ENCODE measurements at regions not wholly inside any gene's neighbourhood (a gene's known extent, or its start where the extent isn't known, plus 50 kb on each side); places are given as distances from the start of the nearest gene placed in this dataset.

DNA sequence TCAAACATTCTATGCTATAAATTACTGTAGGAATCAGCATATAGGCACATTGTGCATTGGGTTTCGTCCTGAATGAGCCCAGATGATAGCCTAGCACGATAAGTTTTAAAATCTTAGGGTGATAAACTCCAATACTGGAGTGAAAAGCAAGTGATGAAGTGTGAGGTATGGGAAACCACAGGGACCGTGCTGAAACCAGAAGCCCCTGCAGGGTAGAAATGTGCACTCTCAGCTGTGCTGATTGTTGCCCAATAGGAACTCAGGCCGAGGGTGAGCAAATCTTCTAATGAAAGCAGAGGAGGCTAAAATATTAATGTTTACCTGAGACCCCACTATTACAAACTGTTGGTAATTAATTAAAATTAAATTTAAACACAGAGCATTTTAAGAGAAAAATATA lies 1486.6 kb downstream of the AACS start:
- DNase-seq: no peak

DNA sequence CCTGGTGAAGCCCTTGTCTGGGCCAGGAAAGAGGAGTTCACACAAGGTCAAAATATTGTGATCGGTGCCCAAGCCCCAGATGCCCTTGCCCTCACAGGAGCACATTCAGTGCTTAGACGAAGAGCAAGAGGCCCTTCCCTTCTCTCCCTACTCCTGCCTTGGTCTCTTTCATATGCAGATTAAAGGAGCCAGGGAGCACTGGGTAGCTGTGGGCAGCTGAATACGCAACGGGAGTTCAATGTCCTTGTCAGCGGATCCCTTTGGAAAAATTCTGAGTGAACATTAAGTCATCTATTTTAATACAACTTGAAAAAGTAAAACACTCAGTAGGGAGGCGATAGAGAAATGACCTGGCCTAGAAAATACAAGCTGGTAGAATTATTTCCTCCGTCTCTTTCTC lies 1489.4 kb downstream of the AACS start:
- peak; percentile 13 for DNase-seq

DNA sequence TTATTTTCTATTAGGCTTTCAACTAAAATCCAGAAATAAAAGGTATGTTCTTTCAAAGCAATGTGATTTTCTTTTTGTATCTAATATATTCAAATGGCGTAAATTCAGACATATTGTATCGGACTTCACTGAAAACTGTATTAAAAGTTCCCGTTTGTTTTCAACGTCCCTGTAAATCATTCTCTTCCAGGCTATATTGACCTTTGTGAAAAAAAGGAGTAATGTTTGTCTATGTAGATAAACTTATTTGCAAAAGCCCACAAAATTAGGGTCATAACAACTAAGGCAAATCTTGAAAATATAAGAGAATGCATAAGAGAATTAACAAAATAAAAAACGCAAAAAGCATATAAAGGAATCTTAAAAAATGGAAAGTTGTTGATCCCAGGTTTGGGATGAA lies 1492.4 kb downstream of the AACS start:
- no peak for DNase-seq

DNA sequence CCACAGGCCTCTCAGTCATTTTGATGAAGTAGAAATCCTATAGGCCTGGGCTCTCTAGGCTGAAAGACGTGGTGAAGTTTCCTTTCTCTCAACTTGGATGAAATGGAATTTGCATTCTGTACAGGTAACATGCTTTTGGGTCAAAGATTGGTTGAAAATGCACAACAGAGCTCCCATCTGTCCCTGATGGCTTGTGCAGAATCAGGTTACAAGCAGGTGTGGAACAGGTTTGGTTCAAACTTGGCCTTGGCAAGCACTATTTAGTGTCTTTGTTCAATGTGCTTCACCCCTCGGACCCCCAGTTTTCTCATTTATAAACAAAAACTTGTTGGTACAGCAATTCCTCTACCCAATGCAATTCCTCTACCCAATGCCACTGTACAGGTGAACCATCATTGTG lies 1493.0 kb downstream of the AACS start:
- no peak for DNase-seq

DNA sequence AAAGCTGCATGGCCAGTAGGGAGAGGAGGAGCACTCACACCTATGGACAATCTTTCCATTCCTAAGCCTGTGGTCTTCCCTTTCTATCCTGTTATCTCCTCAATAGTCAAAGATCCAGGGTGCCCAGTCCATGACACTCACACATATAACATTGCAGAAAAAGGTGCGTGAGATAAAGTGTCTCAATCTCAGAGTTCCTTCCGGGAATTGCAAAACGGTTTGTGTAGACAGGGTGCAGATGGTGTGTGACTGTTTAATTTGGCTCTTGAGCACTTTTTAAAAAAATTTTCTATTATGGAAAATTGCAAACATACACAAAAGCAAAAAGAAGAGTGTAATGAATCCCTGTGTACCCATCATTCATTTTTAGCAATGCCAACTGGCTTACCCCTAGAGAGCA lies 1493.6 kb downstream of the AACS start:
- no peak for DNase-seq

DNA sequence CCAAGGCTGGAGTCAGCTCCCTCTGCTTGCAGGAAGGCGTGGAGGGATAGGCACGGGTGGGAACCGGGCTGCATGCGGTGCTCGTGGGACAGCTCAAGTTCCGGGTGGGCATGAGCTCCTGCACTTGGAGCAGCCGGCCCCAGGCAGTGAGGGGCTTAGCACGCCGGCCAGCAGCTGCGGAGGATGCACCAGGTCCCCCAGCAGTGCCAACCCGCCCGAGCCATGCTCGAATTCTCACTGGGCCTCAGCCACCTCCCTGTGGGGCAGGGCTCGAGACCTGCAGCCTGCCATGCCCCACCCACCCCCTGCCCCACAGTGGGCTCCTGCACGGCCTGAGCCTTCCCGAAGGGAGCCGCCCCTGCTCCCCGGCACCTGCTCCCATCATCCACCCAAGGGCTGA lies 1501.8 kb downstream of the AACS start:
- DNase-seq: no peak

DNA sequence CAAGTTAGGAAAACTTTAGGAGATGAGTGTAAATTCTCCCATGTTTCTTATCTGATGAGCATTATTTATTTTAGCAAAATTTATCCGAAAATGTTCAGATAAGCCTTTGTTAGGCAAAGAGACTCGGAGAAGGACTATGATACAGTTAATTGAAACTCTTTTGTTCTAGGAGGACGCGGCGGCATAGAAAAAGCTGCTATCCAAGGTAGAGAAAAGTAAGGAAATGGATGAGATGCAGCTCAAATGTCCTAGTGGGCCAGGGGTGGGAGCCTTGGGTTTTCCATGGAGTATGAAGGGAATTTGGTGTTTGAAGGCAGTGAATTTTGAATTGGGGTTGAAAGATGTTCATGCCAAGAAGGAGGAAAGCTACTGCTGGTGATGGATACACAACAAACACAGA lies 1504.5 kb downstream of the AACS start:
- no peak for DNase-seq

DNA sequence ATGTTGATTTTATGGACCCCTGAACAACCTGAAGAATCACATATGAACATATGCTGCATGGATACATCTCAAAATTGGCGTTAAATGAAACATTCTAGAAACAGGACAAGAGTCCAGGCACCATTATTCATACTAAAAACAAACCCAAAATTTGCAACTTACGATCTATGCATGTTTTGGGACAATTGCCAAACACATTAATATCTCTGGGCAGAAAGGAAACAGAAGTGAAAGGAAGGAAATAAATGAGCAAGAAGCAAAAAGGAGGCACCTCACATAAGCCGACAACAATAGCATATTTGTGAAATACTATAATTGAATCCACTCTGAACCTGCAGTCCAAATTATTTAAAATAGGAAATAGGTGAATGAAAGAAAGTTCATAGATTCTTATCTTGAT lies 1505.3 kb downstream of the AACS start:
- no peak for DNase-seq

DNA sequence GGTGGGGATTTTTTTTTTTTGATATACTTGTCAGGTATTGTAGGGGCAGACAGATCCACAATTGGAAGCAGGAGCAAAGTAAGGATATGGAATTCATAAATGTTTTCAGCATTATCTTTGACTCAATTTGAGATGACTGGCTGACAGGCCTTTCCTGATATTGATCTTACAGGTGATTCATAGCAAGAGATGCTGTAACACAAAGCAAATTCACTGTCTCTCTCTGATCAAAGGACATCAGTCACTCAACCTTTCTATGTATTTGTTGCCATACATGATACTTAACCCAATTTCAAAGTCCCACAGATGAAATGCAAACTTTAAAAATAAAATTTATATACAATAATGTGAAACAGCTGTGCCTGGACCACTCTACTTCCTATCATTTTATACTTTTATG lies 1506.9 kb downstream of the AACS start:
- no peak for DNase-seq

DNA sequence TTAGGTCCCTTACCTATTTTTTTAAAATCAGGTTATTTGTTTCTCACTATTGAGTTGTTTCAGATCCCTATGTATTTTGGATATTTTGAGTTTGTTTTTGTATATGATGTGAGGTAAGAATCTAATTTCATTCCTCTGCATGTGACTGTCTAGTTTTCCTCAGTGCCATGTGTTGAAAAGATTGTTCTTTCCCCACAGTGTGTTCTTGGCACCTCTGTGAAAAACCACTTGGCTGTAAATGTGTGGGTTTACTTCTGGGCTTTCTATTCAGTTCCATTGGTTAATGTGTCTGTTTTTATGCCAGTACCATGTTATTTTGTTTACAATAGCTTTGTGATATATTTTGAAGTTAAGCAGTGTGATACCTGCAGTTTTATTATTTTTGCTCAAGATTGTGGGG lies 1516.4 kb downstream of the AACS start:
- no peak for DNase-seq

DNA sequence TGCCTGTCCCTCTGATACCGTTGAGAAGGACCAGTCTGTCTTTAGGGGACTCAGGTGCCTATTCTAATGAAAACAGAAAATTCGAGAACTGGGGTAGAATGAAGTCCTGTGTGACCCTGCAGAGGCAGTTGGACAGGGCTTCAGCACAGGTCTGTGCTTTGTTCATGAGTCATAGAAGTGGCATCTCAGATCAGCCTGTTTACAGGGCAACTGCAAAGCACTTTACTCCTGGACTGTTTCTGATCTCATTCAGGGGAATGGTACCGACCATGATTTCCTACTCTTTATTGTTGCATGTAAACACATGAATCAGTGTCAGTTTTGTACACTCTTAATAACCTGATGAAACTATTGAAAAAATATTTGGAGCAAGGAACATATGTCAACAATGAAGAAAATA lies 1517.0 kb downstream of the AACS start:
- DNase-seq: peak; percentile 28

DNA sequence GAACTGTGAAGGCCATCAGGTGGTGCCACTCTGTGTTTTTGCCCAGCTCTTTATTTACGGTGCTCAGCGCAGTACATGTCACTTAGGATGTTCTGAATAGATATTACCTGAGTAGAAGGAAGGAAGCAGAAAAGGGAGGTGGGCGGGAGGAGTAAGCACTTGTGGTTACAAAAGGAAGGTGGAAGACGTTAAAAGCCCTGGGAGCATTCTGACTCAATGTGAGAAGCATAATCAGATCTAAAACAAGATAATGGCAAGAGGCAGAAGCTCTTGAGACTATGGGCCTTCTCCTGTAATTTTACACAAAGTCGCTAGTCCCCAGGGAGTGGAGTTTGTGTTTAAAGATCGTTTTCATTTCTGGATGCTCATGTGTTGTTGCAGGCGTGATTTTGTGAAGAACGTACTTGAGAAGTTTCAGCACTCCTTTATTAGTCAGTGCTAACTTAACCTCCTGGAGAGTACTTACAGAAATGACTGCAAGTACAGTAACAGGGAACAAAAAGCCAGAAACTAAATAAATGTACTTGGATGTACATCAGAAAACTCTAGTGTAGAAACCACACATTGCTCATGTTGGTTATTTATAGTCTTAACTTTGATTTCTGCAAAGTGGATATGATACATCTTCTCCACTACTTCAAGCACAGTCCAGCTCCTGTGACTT lies 1523.5 kb downstream of the AACS start:
- no peak for DNase-seq

DNA sequence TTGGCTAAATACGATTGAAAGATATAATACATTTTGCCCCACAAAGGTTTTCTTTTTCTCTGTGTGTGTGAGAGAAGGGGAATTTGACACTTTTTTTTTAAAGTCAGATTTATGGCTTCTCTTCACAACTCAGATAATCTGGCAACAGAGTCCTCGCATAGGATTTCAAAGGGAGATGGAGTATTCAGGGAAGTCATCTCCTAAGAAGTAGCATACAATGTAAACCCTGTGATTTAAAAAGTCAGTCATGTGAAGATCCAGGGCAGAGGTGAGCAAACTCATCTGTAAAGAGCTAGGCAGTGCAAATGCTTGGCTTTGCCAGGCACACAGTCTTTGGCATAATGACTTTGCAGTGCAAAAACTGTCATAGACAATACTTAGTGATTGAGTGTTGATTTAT lies 1526.3 kb downstream of the AACS start:
- DNase-seq: no peak

DNA sequence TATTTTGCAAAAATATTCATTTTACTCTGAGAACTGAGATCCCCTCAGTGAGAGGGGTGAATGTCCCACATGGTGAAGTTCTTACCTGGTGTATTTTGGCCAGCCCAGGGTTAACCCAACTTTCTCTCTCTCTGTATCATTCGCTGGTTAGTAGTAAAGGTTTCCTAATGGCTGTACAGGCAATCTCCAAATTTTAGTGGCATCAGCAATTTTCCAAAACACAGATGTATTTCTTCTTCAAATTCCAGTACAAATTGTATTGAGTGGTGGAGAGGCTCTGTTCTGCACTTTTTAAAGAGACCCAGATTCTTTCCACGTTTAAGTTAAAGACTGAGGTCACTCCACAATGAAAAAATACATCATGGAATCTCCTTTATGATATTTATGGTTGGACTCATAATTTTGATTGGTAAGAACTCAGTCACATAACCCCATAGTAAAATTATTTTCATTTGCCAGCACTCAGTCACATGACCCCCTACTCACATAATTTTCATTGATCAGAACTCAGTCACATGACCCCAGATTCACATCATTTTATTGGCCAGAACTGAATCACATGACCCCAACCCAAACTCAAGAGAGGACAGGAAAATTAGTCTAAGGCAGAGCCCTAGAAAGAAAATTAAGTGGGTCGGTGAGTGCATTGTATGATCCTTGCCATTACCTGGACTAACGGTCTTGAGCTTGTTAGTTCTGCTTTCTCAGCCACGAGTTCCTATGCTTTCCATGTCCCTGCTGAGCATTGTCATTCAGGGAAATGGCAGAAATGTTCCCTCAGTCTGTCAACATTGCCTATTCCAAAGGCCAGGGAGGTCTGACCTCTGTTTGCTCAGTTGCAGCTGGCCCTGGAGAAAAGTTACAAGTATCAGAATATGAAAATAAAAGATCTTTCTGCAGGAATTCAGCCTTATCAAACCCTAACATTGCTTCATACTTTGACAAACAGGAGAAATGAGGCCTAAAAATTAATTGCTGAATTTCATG lies 1536.2 kb downstream of the AACS start:
- no peak for DNase-seq

DNA sequence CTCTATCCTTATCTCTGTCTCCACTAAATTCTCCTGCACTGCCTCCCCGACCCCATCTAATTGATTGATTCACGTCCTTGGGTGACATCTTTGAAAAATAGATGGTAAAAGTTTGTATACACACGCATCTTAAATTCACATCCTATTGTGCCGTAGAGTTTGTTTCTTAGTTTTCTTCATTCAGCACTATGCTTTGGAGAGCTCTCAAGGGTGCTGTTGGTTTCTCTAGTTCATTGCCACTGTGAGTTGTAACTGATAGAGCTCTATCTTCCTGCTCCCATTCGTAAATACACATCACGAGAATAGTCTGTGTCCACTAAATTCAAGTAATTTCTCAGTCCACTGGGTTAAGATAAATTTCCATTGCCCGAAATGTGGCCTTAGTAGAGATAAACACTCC lies 1537.4 kb downstream of the AACS start:
- no peak for DNase-seq

DNA sequence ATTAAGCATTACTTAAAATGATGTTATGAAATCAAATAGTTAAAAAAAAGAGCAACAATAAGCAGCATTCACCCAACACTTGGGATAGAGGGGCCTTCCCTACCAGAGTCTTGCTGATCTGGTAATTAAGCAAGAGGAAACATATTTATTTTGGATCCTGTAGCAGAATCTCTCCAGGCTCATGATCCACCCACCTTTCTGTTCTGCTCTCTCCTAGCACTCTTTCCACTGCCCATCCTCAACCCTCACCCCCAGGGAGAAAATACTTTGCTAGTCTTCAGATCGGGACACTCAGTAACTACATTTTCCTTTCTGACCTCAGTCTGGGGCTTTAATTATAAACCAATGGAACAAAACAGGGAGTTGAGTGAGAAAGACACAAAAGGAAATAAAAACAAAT lies 1541.9 kb downstream of the AACS start:
- no peak for DNase-seq

DNA sequence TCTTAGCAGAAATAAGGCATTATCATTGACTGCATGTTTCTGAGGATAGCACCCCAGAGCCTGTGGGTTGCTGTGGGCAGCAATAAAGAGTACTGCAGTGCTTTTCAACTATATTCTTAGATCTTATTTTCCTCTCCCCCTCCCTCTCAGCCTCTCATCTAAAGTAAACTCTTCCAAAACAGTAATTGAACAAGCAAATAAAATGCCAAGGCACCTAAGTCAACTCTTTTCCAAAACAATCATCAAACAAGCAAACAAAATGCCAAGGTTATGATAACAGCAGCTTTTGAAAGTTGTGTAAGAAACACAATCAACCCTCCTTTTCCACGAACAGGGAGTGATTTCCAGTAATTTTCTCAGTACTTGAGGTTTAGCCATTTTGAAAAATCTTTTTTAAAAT lies 1542.6 kb downstream of the AACS start:
- DNase-seq: no peak

DNA sequence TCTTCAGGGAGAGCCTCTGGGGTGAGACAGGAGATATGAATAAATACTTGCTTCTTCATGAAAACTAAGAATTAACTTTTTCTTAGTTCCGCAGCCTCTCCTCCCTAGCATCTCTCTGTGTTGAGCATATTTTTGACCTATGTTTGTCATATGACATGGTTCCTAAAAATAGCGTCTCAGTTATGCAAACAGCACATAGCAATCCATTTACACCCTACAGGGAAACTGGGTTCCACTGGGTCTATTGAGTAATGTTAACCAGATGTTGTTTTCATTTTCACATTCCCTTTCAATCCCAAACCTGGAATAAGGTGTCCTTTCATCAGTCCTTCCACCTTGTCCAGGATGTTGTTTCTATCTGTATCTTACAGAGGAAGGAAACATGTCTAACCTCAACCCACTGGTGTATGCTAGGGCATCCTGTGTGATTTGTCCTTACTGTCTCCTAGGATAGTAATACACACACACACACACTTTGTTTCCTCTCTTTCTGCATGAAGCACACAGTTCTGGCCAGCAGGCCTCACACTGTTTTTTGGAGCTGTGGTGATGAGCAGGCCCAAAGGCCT lies 1543.5 kb downstream of the AACS start:
- DNase-seq: no peak

DNA sequence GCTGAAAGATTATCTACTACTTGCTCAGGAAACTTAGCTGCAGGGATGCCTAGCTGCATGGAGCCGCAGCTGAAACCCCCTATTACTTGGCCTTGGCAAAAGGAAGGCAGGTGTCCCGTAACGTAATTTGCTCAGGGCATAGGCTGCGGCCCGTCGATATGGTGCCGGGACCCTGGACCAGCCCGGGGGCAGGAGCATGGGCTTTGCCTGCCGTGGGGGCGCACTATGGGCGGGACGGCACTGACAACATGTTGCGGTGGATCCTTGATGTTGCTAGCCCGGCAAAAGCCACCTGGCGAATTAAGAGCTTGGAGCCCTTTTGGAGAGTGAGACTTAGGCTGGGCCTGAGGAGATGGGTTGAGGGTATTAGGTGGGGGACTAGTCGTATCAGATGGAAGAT lies 1551.2 kb downstream of the AACS start:
- no peak for DNase-seq

DNA sequence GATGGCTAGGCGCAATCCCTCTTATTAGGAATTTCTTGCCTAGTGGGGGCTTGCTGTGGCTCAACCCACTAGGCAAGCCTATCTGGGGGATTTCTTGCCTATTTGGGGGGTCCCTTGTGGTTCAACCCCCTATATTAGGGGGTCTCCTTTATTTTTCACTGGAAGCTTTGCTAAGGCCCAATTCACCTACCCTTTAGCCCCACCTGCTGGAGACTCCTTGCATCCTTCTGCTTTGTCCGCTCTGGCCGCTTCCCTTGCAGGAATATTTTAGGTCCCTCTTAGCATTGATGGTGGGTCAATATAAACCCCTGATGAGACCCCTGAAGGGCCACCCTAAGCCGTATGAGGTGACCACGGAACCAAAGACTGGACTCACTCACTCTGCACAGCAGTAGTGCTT lies 1552.1 kb downstream of the AACS start:
- DNase-seq: no peak

DNA sequence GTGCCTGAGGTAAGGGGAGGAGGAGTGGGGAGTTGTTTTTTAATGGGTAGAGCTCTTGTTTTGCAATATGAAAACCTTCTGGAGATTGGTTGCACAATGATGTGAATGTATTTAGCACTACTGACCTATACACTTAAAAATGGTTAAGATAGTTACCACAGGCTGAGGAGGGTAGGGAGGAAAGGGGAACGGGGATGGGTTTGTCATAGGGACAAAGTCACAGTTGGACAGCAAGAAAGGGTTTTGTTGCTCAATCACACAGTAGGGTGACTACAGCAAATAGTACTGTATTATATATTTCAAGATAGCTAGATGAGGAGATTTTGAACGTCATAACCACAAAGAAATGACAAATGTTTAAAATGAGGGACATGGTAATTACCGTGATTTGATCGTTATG lies 1562.4 kb downstream of the AACS start:
- no peak for DNase-seq

DNA sequence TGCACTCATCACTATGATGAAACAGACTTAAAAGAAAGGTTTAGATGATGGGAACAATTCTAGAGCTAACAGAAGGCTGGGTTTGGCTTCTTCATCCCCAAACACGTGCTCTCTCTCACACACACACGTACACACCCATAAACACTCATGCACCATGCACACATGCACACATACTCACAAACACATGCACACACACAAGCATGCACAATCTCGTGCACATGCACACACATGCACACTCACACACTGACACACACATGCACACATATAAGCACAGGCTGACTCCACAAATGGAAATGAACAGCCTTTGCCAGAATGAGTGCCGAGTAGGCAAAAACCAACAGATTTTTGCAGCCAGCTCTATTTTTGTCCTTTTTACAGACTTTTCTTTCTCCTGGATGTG lies 1571.6 kb downstream of the AACS start:
- no peak for DNase-seq

DNA sequence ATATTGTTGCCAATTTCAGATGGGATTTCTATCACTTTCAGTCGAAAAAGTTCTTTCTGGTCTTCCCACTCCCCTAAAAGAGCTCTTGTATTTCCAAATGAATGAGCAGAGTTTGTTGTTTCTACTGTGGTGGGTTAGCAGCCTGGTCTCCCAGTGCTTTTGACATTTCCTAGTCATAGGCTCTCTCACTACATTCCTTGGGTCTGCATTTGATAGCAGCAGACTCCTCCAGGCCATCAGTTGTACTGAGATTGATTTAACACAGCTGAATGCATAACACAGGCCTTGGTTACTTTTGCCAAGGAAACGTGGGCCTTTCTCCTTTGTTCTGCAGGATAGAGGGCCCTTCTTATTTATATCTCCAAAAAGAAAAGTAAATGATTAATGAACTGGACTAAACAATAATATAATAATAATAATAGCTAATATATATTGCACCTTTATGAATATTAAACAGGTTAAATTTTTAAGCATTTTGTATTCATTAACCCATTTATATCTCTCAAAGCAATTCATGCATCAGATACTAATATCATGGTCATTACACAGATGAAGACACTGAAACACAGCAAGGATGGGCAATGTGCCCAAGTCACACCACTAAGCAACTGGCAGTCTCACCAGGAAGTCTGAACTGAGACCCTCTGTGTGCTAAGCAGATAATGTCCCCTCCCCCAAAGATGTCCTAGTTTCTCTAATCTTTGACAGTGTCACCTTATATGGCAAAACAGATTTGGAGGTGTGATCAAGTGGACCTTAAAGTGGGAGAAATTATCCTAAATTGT lies 1579.2 kb downstream of the AACS start:
- DNase-seq: no peak

Data from NCI-H510A treated with DMSO at 0.1 percent for 48 hours (cell line).